ENCODE measurements at regions not wholly inside any gene's neighbourhood (a gene's known extent, or its start where the extent isn't known, plus 50 kb on each side); places are given as distances from the start of the nearest gene placed in this dataset.

DNA sequence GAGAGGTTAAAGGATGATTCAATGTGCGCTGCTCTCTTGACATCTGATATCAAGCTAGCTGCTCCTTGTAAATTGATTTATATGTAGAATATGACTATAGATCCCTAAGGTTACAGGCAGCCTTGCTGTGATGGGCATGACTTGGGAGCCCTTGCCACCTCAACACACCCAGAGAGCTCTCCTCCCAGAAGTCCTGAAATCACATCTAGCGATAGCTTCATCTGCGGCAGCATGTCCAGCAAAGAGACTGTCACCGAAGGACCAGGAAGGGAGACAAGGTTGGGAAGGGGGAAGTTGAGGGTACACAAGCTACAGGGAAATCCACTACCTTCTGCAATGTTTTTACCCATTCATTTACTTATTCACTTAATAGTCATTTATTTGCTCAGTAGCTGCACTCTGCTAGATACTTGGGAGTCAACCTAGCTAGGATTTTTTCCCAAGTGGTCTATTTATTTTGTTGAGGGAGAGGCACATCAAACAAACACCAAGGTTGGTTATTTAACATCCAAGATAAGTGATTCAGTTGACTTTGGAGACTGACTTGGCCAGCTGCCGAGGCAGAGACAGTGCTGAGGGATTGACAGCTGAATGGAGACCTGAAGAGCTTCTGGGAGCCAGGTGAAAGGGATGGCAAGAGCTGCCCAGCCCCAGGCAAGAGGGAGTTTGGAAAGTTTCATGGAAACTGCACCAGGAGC lies 205.8 kb upstream of the IL12A start:
- peak in 1 of 2 donors; percentile 50 for DNase-seq (ENCODE audit: low spot score in 2 of 2)
- TF ChIP-seq, protein P1, sequence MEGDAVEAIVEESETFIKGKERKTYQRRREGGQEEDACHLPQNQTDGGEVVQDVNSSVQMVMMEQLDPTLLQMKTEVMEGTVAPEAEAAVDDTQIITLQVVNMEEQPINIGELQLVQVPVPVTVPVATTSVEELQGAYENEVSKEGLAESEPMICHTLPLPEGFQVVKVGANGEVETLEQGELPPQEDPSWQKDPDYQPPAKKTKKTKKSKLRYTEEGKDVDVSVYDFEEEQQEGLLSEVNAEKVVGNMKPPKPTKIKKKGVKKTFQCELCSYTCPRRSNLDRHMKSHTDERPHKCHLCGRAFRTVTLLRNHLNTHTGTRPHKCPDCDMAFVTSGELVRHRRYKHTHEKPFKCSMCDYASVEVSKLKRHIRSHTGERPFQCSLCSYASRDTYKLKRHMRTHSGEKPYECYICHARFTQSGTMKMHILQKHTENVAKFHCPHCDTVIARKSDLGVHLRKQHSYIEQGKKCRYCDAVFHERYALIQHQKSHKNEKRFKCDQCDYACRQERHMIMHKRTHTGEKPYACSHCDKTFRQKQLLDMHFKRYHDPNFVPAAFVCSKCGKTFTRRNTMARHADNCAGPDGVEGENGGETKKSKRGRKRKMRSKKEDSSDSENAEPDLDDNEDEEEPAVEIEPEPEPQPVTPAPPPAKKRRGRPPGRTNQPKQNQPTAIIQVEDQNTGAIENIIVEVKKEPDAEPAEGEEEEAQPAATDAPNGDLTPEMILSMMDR (IDR thresholded peaks at IDR 0.05): no peak
- no peak overlapping the region for H3K4me3 ChIP-seq
- intact Hi-C loops (cut with DNase I): no loop called here
- H3K9me3 ChIP-seq: no peaks in the 10 kb centered on the region
- peaks cover 4 to 68% of the 10 kb centered on the region in 2 donors for H3K4me1 ChIP-seq
- no peaks in the 10 kb centered on the region for H3K27me3 ChIP-seq
- peak overlapping the region; percentile 25 to 81 for H3K27ac ChIP-seq
- no peaks in the 10 kb centered on the region for H3K36me3 ChIP-seq

DNA sequence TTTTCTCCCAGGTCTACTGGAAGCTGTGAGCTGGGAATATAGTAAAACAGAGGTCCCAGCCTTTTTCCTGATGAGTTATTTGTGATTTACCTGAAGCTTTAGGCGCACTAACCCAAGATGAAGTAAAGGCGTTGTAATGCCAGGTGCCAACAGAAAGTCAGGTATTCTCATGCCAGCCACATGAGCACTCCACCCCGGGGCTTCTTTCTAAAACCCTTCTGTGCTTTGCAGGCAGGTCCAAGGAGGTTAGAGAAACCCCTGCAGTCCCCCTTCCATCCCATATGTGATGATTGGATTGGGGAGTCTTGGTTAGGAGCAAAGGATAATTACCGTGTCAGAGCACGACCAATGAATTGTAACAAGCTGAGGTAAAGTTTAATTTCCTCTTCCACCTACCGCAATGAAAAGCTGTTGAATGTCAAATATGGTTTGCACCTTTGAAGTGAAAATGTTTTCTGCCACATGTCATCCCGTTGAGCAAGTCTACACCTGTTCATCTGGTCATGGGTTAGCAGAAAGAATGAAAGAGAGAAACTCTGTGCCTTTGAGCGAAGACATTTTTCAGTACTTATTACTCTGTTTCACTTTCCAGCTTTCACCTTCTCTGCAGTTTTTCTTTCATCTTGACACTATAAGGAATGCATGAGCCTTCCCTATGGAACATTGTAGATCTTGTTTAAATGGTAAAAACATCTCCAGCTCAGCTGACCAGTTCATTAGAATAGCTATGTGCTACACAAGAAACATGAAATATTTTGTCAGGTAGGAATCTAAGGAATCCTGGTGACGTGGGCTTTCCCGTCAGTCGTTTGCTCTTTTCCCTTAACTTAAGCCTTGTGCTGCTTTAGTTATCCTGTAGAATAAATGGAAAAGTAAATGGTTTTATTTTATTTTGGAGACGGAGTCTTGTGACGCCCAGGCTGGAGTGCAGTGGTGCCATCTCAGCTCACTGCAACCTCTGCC lies 204.6 kb upstream of the IL12A start:
- no peak overlapping the region for H3K4me3 ChIP-seq
- H3K4me1 ChIP-seq: peaks cover 8 to 75% of the 10 kb centered on the region in 2 donors
- H3K27me3 ChIP-seq: no peaks in the 10 kb centered on the region
- no peaks in the 10 kb centered on the region for H3K9me3 ChIP-seq
- H3K36me3 ChIP-seq: no peaks in the 10 kb centered on the region
- intact Hi-C loops (cut with DNase I): no loop called here
- TF ChIP-seq, protein P1 (IDR thresholded peaks at IDR 0.05): no peak
- DNase-seq (ENCODE audit: low spot score in 2 of 2): peak in 1 of 2 donors; percentile 69
- peak overlapping the region; percentile 58 to 81 for H3K27ac ChIP-seq

- Histone ChIP-seq H3K27me3 (no peaks in the 10 kb centered on the region), H3K27ac (peak overlapping the region in 1 of 2 donors; percentile 81), H3K4me3 (no peak overlapping the region), H3K36me3 (no peaks in the 10 kb centered on the region), H3K4me1 (peaks cover 8 to 67% of the 10 kb centered on the region in 2 donors), H3K9me3 (no peaks in the 10 kb centered on the region)
- no peak for DNase-seq (ENCODE audit: low spot score in 2 of 2)
- TF ChIP-seq, protein P1 (IDR thresholded peaks at IDR 0.05): no peak
- intact Hi-C loops (cut with DNase I): no loop called here
Measured at GRCh38 chr3:159785273-159785708, 203.3 kb upstream of the IL12A start.

GRCh38 chr3:159786489-159787177 lies 202.0 kb upstream of the IL12A start:
- Histone ChIP-seq H3K27ac (peak overlapping the region; percentile 45 to 65), H3K36me3 (no peaks in the 10 kb centered on the region), H3K27me3 (no peaks in the 10 kb centered on the region), H3K4me3 (no peak overlapping the region), H3K4me1 (peaks cover 13 to 73% of the 10 kb centered on the region in 2 donors), H3K9me3 (no peaks in the 10 kb centered on the region)
- no peak for DNase-seq (ENCODE audit: low spot score in 2 of 2)
- TF ChIP-seq, protein P1 (IDR thresholded peaks at IDR 0.05): no peak
- intact Hi-C loops (cut with DNase I): no loop called here

GRCh38 chr3:159787178-159787574 lies 201.5 kb upstream of the IL12A start:
- TF ChIP-seq, protein P1 (IDR thresholded peaks at IDR 0.05): no peak
- no peak for DNase-seq (ENCODE audit: low spot score in 2 of 2)
- H3K27ac ChIP-seq: peak overlapping the region; percentile 45 to 65
- intact Hi-C loops (cut with DNase I): no loop called here
- H3K4me3 ChIP-seq: no peak overlapping the region
- no peaks in the 10 kb centered on the region for H3K36me3 ChIP-seq
- no peaks in the 10 kb centered on the region for H3K9me3 ChIP-seq
- no peaks in the 10 kb centered on the region for H3K27me3 ChIP-seq
- H3K4me1 ChIP-seq: peaks cover 16 to 74% of the 10 kb centered on the region in 2 donors
